Upper lobe of left lung (tissue), 4 donors: ENCODE measurements at regions not wholly inside any gene's neighbourhood (a gene's known extent, or its start where the extent isn't known, plus 50 kb on each side); places are given as distances from the start of the nearest gene placed in this dataset.

ENCODE experiments used
- POLR2A ChIP-seq, 4 donors: fragments of 450-650 bp; IDR thresholded peaks; one replicate each; pipeline ENCODE4 v1.5.1; 2016 to 2017; ENCODE audit warnings: antibody characterized with exemption in 4 of 4, mild to moderate bottlenecking in 2 of 4
- POLR2AphosphoS5 ChIP-seq, 2 donors: sonication (generic); formaldehyde crosslinking; IDR thresholded peaks; one replicate each; pipeline ENCODE4 v1.5.1; 2017; ENCODE audit warnings: antibody characterized with exemption in 2 of 2

GRCh38 chr18:51490417-51490816, 292.9 kb upstream of the MEX3C start:
- no peak for TF ChIP-seq POLR2AphosphoS5 (IDR thresholded peaks at IDR 0.05)
- no peak for TF ChIP-seq POLR2A (IDR thresholded peaks at IDR 0.05)
